BLaER1 treated with 17β-estradiol and CSF1 and Interleukin-3, amounts not matched to agents 10 nM and 100 nM (cell line): ENCODE measurements at regions not wholly inside any gene's neighbourhood (a gene's known extent, or its start where the extent isn't known, plus 50 kb on each side); places are given as distances from the start of the nearest gene placed in this dataset.

Experiments
- H3K27ac ChIP-seq, 11 experiments: shearing (Covaris generic); formaldehyde crosslinking; 2 replicates each; pipeline ENCODE4 v1.8.1; 2022
- H3K27me3 ChIP-seq, 11 experiments: shearing (Covaris generic); formaldehyde crosslinking; 2 replicates each; pipeline ENCODE4 v1.8.1; 2022
- H3K36me3 ChIP-seq, 11 experiments: shearing (Covaris generic); formaldehyde crosslinking; 2 replicates each; pipeline ENCODE4 v1.8.1; 2022
- H3K4me1 ChIP-seq, 10 experiments: shearing (Covaris generic); formaldehyde crosslinking; 2 replicates each; pipeline ENCODE4 v1.8.1; 2022
- H3K4me2 ChIP-seq, 11 experiments: shearing (Covaris generic); formaldehyde crosslinking; 2 replicates each; pipeline ENCODE4 v1.8.1; 2022
- H3K4me3 ChIP-seq, 10 experiments: shearing (Covaris generic); formaldehyde crosslinking; 2 replicates each; pipeline ENCODE4 v1.8.1; 2022
- H3K9ac ChIP-seq, 11 experiments: shearing (Covaris generic); formaldehyde crosslinking; 2 replicates each; pipeline ENCODE4 v1.8.1; 2022
- H3K9me3 ChIP-seq, 11 experiments: shearing (Covaris generic); formaldehyde crosslinking; replicated peaks in 1 of 11; 2 replicates each; pipeline ENCODE4 v1.8.1; 2022
- H4K20me1 ChIP-seq, 11 experiments: shearing (Covaris generic); formaldehyde crosslinking; 2 replicates each; pipeline ENCODE4 v1.8.1; 2022
- Cebpa-rat ChIP-seq, 11 experiments: shearing (Covaris generic); IDR thresholded peaks; 2 replicates each; pipeline ENCODE4 v1.8.1; 2022

DNA sequence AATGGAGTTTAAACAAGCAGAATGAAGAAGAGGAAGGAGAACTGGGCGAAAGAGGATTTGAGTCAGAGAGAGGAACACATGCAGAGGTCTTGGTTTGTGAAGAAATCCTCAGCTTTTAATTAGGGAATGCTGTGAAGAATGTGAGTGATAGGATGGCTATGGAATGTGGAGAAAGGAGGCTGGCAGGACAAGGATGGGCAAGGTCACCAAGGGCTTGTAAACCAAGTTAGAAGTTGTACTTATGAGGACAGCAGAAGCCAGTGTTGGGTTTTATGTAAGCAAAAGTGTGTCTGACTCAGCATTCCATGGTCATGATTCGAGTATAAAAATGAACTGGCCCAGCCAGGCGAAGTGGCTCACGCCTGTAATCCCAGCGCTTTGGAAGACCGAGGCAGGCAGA, 60.0 kb upstream of the IL12A start:
- H3K4me3 ChIP-seq, result no peak overlapping the region
- peak overlapping the region in 3 of 11 experiments; percentile 32 to 76 (median 73); a peak in 3 of 22 replicates for H3K27ac ChIP-seq
- peak overlapping the region in 3 of 11 experiments; percentile 56 to 75 (median 64); a peak in 7 of 22 replicates for H3K4me2 ChIP-seq

GRCh38 chr3:159929171-159930141, 59.2 kb upstream of the IL12A start:
- peak overlapping the region in 8 of 11 experiments; percentile 1 to 75 (median 56); a peak in 13 of 22 replicates for H3K4me2 ChIP-seq
- H3K4me3 ChIP-seq, result no peak overlapping the region
- peaks cover 16 to 30% (median 21%) of the 10 kb centered on the region in 11 experiments for H3K9me3 ChIP-seq
- H4K20me1 ChIP-seq, result no peaks in the 10 kb centered on the region
- H3K36me3 ChIP-seq, result no peaks in the 10 kb centered on the region; a peak in 4 of 22 replicates
- peaks cover 0 to 34% (median 8%) of the 10 kb centered on the region in 10 experiments; a peak in 10 of 20 replicates for H3K4me1 ChIP-seq
- TF ChIP-seq Cebpa-rat (IDR thresholded peaks at IDR 0.05), result no peak
- no peaks in the 10 kb centered on the region for H3K27me3 ChIP-seq
- peak overlapping the region in 9 of 11 experiments; percentile 16 to 81 (median 58); a peak in 16 of 22 replicates for H3K27ac ChIP-seq
- peak overlapping the region in 3 of 11 experiments; percentile 41 to 47 (median 45); a peak in 3 of 22 replicates for H3K9ac ChIP-seq

More for the DNA sequence above, 60.0 kb upstream of the IL12A start:
- Histone ChIP-seq H3K36me3 (no peaks in the 10 kb centered on the region; a peak in 1 of 22 replicates), H3K4me1 (peaks cover 0 to 42% (median 8%) of the 10 kb centered on the region in 10 experiments; a peak in 10 of 20 replicates), H3K9ac (no peak overlapping the region), H3K9me3 (peaks cover 8 to 22% (median 13%) of the 10 kb centered on the region in 11 experiments), H3K27me3 (no peaks in the 10 kb centered on the region), H4K20me1 (no peaks in the 10 kb centered on the region)
- no peak for TF ChIP-seq Cebpa-rat (IDR thresholded peaks at IDR 0.05)

- Histone ChIP-seq H3K9me3 (peaks cover 29 to 45% (median 35%) of the 10 kb centered on the region in 11 experiments), H3K4me3 (peak overlapping the region in 2 of 10 experiments; percentile 5 to 31; a peak in 2 of 20 replicates), H3K27ac (no peak overlapping the region), H4K20me1 (no peaks in the 10 kb centered on the region), H3K27me3 (no peaks in the 10 kb centered on the region), H3K9ac (no peak overlapping the region), H3K4me2 (no peak overlapping the region), H3K36me3 (no peaks in the 10 kb centered on the region; a peak in 4 of 22 replicates), H3K4me1 (peaks cover 0 to 10% (median 6%) of the 10 kb centered on the region in 10 experiments; a peak in 10 of 20 replicates)
- TF ChIP-seq Cebpa-rat (IDR thresholded peaks at IDR 0.05), result no peak
These were observed 54.4 kb upstream of the IL12A start for GRCh38 chr3:159934216-159934615.

GRCh38 chr3:159936541-159936940, 52.1 kb upstream of the IL12A start:
- H3K4me3 ChIP-seq, result no peak overlapping the region
- H3K9me3 ChIP-seq, result peaks cover 29 to 44% (median 35%) of the 10 kb centered on the region in 11 experiments
- no peak overlapping the region for H3K27ac ChIP-seq
- H3K4me2 ChIP-seq, result no peak overlapping the region
- no peak for TF ChIP-seq Cebpa-rat (IDR thresholded peaks at IDR 0.05)
- peaks cover 0 to 5% (median 0%) of the 10 kb centered on the region in 10 experiments; a peak in 4 of 20 replicates for H3K4me1 ChIP-seq
- no peak overlapping the region for H3K9ac ChIP-seq
- no peaks in the 10 kb centered on the region for H4K20me1 ChIP-seq
- H3K27me3 ChIP-seq, result no peaks in the 10 kb centered on the region
- H3K36me3 ChIP-seq, result no peaks in the 10 kb centered on the region; a peak in 4 of 22 replicates

DNA sequence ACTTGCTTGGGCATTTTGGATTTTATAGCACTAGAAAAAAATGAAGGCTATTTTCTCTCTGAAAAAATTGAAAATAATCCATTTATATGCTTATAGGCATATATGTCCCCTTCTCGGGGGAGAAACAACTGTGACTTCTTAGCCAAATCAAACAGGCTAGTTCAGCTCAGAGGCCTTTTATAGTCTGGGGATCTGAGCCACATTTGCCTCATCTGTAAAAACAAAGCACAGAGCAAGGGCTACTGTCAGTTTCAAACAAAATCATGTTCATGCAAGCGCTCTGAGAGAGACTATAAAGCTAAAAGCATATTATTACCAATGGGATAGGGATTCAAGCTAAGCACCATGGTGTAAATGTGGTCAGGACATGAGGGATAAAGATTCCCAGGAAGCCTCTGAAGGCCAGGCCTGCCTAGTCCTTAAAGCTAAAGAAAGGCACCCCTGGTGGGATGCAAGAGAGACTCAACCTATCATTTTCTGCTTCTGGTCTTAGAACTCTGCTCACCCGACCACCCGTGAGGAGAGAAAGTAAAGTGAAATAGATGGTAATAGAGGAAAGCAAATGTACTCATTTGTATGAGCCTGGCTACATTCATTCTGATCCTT, 51.0 kb upstream of the IL12A start:
- Histone ChIP-seq H3K9ac (no peak overlapping the region), H3K4me3 (no peak overlapping the region), H4K20me1 (no peaks in the 10 kb centered on the region), H3K27ac (no peak overlapping the region), H3K27me3 (no peaks in the 10 kb centered on the region), H3K4me2 (no peak overlapping the region), H3K4me1 (peaks cover 0 to 7% (median 0%) of the 10 kb centered on the region in 10 experiments; a peak in 4 of 20 replicates), H3K36me3 (no peaks in the 10 kb centered on the region; a peak in 4 of 22 replicates), H3K9me3 (peaks cover 28 to 35% (median 32%) of the 10 kb centered on the region in 11 experiments)
- TF ChIP-seq Cebpa-rat (IDR thresholded peaks at IDR 0.05), result no peak

GRCh38 chr3:159938714-159939113, 49.9 kb upstream of the IL12A start:
- H3K4me3 ChIP-seq, result no peak overlapping the region
- no peaks in the 10 kb centered on the region for H3K27me3 ChIP-seq
- H3K27ac ChIP-seq, result no peak overlapping the region
- no peak overlapping the region for H3K9ac ChIP-seq
- H4K20me1 ChIP-seq, result no peaks in the 10 kb centered on the region
- no peak for TF ChIP-seq Cebpa-rat (IDR thresholded peaks at IDR 0.05)
- no peak overlapping the region for H3K4me2 ChIP-seq
- H3K36me3 ChIP-seq, result no peaks in the 10 kb centered on the region; a peak in 4 of 22 replicates
- H3K4me1 ChIP-seq, result peaks cover 0 to 7% (median 0%) of the 10 kb centered on the region in 10 experiments; a peak in 4 of 20 replicates
- H3K9me3 ChIP-seq, result peaks cover 18 to 25% (median 21%) of the 10 kb centered on the region in 11 experiments
